ENCODE measurements at regions not wholly inside any gene's neighbourhood (a gene's known extent, or its start where the extent isn't known, plus 50 kb on each side); places are given as distances from the start of the nearest gene placed in this dataset.
"Not testable (repeated sequence)": the region's sequence is repeated elsewhere in the genome, so short reads cannot be mapped to it uniquely, and the experiment has no call there.

DNA sequence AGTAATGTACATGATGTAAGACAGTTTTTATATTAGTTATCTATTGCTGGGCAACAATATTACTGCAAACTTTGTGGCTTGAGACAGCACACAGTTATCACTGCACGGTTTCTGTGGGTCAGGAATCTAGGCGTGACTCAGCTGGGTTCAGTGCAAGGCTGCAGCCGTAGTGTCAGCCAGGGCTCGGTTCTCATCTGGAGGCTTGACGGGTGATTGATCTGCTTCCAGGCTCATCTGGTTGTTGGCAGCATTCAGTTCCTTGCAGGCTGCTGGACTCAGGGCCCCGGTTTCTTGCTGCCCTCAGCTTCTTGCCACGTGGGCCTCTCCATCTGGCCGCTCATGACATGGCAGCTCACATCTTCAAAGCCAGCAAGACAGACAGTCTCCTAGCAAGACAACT lies 197.7 kb upstream of the EEF2KMT start:
- H3K9ac ChIP-seq (replicated peaks; ENCODE audit: extremely low read depth, insufficient read depth, low read length); H3K27me3 ChIP-seq (ENCODE audit: control insufficient read depth in 2 of 2, insufficient read depth in 2 of 2, low read length in 2 of 2); FAIRE-seq; CTCF ChIA-PET; DNase-seq (ENCODE audit: low read depth, low spot score); H3K4me2 ChIP-seq (ENCODE audit: insufficient read depth, low read length); H3K27ac ChIP-seq (ENCODE audit: insufficient read depth, low read depth, low read length); intact Hi-C loops (cut with micrococcal nuclease); H4K20me1 ChIP-seq (replicated peaks; ENCODE audit: control insufficient read depth, extremely low read depth, insufficient read depth, low read length); H3K9me3 ChIP-seq (replicated peaks; ENCODE audit: control insufficient read depth, insufficient read depth, low read length); H3K9me1 ChIP-seq (replicated peaks; ENCODE audit: control insufficient read depth, extremely low read depth, insufficient read depth, low read length); H3K4me1 ChIP-seq (ENCODE audit: control insufficient read depth, extremely low read depth, insufficient read depth, low read length); H3K36me3 ChIP-seq (ENCODE audit: control insufficient read depth in 2 of 2, extremely low read depth in 1 of 2, insufficient read depth in 2 of 2, low read length in 2 of 2); dilution Hi-C loops (cut with MboI; ENCODE audit: extremely low pct_ligation_motif_present, low sequenced_read_pairs); POLR2A ChIA-PET; H3K79me2 ChIP-seq (ENCODE audit: control insufficient read depth, insufficient read depth, low read length); BruUV-seq (replicated peaks); H2AFZ ChIP-seq (ENCODE audit: low read depth, low read length); H3K4me3 ChIP-seq (replicated peaks in 1 of 3; ENCODE audit: insufficient read depth in 1 of 3, low read depth in 1 of 3, low read length in 3 of 3): not testable (repeated sequence)

DNA sequence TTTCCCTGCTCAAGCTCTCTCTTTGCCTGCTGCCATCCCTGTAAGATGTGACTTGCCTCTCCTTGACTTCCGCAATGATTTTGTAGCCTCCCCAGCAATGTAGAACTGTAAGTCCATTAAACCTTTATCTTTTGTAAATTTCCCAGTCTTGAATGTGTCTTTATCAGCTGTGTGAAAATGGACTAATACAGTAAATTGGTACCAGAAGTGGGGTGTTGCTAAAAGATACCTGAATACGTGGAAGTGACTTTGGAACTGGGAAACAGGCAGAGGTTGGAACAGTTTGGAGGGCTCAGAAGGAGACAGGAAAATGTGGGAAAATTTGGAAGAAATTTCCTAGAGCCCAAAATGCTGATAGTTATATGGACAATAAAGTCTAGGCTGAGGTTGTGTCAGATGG lies 184.6 kb upstream of the EEF2KMT start:
- DNase-seq (ENCODE audit: low read depth, low spot score); H3K4me3 ChIP-seq (replicated peaks in 1 of 3; ENCODE audit: insufficient read depth in 1 of 3, low read depth in 1 of 3, low read length in 3 of 3); H3K9ac ChIP-seq (replicated peaks; ENCODE audit: extremely low read depth, insufficient read depth, low read length); H3K36me3 ChIP-seq (ENCODE audit: control insufficient read depth in 2 of 2, extremely low read depth in 1 of 2, insufficient read depth in 2 of 2, low read length in 2 of 2); dilution Hi-C loops (cut with MboI; ENCODE audit: extremely low pct_ligation_motif_present, low sequenced_read_pairs); BruUV-seq (replicated peaks); H3K4me2 ChIP-seq (ENCODE audit: insufficient read depth, low read length); H3K4me1 ChIP-seq (ENCODE audit: control insufficient read depth, extremely low read depth, insufficient read depth, low read length); H3K79me2 ChIP-seq (ENCODE audit: control insufficient read depth, insufficient read depth, low read length); H3K9me3 ChIP-seq (replicated peaks; ENCODE audit: control insufficient read depth, insufficient read depth, low read length); POLR2A ChIA-PET; FAIRE-seq; H3K9me1 ChIP-seq (replicated peaks; ENCODE audit: control insufficient read depth, extremely low read depth, insufficient read depth, low read length); H4K20me1 ChIP-seq (replicated peaks; ENCODE audit: control insufficient read depth, extremely low read depth, insufficient read depth, low read length); intact Hi-C loops (cut with micrococcal nuclease); H2AFZ ChIP-seq (ENCODE audit: low read depth, low read length); CTCF ChIA-PET; H3K27ac ChIP-seq (ENCODE audit: insufficient read depth, low read depth, low read length); H3K27me3 ChIP-seq (ENCODE audit: control insufficient read depth in 2 of 2, insufficient read depth in 2 of 2, low read length in 2 of 2): not testable (repeated sequence)

GRCh38 chr16:5257462-5257861 lies 159.9 kb upstream of the EEF2KMT start:
- ChIA-PET POLR2A (no interaction called here), CTCF (no interaction called here)
- dilution Hi-C loops (cut with MboI; ENCODE audit: extremely low pct_ligation_motif_present, low sequenced_read_pairs) (no loop called here), intact Hi-C loops (cut with micrococcal nuclease) (no loop called here)
- Histone ChIP-seq H3K4me2 (ENCODE audit: insufficient read depth, low read length) (no peak overlapping the region), H3K27me3 (ENCODE audit: control insufficient read depth in 2 of 2, insufficient read depth in 2 of 2, low read length in 2 of 2) (no peaks in the 10 kb centered on the region), H2AFZ (ENCODE audit: low read depth, low read length) (no peak overlapping the region), H3K79me2 (ENCODE audit: control insufficient read depth, insufficient read depth, low read length) (no peaks in the 10 kb centered on the region), H3K4me3 (replicated peaks in 1 of 3; ENCODE audit: insufficient read depth in 1 of 3, low read depth in 1 of 3, low read length in 3 of 3) (no peak overlapping the region), H3K36me3 (ENCODE audit: control insufficient read depth in 2 of 2, extremely low read depth in 1 of 2, insufficient read depth in 2 of 2, low read length in 2 of 2) (no peaks in the 10 kb centered on the region), H4K20me1 (replicated peaks; ENCODE audit: control insufficient read depth, extremely low read depth, insufficient read depth, low read length) (no peaks in the 10 kb centered on the region), H3K9me1 (replicated peaks; ENCODE audit: control insufficient read depth, extremely low read depth, insufficient read depth, low read length) (no peaks in the 10 kb centered on the region), H3K27ac (ENCODE audit: insufficient read depth, low read depth, low read length) (no peak overlapping the region), H3K9me3 (replicated peaks; ENCODE audit: control insufficient read depth, insufficient read depth, low read length) (no peaks in the 10 kb centered on the region), H3K4me1 (ENCODE audit: control insufficient read depth, extremely low read depth, insufficient read depth, low read length) (no peaks in the 10 kb centered on the region), H3K9ac (replicated peaks; ENCODE audit: extremely low read depth, insufficient read depth, low read length) (no peak overlapping the region)
- FAIRE-seq (no peak), DNase-seq (ENCODE audit: low read depth, low spot score) (no peak)
- TF ChIP-seq POLR2A (IDR thresholded peaks at IDR 0.05; ENCODE audit: low read depth, low read length) = no peak
- no peak for TF ChIP-seq POLR2AphosphoS5 (IDR thresholded peaks at IDR 0.05; ENCODE audit: insufficient read depth, low read depth, low read length)
- TF ChIP-seq EZH2 (IDR thresholded peaks at IDR 0.05; ENCODE audit: borderline replicate concordance, low read depth, low read length, severe bottlenecking) = no peak
- TF ChIP-seq, protein P1, sequence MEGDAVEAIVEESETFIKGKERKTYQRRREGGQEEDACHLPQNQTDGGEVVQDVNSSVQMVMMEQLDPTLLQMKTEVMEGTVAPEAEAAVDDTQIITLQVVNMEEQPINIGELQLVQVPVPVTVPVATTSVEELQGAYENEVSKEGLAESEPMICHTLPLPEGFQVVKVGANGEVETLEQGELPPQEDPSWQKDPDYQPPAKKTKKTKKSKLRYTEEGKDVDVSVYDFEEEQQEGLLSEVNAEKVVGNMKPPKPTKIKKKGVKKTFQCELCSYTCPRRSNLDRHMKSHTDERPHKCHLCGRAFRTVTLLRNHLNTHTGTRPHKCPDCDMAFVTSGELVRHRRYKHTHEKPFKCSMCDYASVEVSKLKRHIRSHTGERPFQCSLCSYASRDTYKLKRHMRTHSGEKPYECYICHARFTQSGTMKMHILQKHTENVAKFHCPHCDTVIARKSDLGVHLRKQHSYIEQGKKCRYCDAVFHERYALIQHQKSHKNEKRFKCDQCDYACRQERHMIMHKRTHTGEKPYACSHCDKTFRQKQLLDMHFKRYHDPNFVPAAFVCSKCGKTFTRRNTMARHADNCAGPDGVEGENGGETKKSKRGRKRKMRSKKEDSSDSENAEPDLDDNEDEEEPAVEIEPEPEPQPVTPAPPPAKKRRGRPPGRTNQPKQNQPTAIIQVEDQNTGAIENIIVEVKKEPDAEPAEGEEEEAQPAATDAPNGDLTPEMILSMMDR (IDR thresholded peaks at IDR 0.05; ENCODE audit: extremely low read depth in 1 of 2, insufficient read depth in 1 of 2, low read depth in 1 of 2, low read length in 2 of 2) = no peak
- no peak for TF ChIP-seq MYC (IDR thresholded peaks at IDR 0.05; ENCODE audit: low read depth, low read length)
- TF ChIP-seq MAX (IDR thresholded peaks at IDR 0.05; ENCODE audit: insufficient read depth, insufficient read length) = no peak
- no peak for TF ChIP-seq JUN (IDR thresholded peaks at IDR 0.05; ENCODE audit: borderline replicate concordance, insufficient read depth, insufficient read length, low read depth)
- no peak for TF ChIP-seq FOS (IDR thresholded peaks at IDR 0.05; ENCODE audit: borderline replicate concordance, insufficient read depth, low read length)
- BruUV-seq (replicated peaks) = no TSS peak
